ENCODE measurements at regions not wholly inside any gene's neighbourhood (a gene's known extent, or its start where the extent isn't known, plus 50 kb on each side); places are given as distances from the start of the nearest gene placed in this dataset.

DNA sequence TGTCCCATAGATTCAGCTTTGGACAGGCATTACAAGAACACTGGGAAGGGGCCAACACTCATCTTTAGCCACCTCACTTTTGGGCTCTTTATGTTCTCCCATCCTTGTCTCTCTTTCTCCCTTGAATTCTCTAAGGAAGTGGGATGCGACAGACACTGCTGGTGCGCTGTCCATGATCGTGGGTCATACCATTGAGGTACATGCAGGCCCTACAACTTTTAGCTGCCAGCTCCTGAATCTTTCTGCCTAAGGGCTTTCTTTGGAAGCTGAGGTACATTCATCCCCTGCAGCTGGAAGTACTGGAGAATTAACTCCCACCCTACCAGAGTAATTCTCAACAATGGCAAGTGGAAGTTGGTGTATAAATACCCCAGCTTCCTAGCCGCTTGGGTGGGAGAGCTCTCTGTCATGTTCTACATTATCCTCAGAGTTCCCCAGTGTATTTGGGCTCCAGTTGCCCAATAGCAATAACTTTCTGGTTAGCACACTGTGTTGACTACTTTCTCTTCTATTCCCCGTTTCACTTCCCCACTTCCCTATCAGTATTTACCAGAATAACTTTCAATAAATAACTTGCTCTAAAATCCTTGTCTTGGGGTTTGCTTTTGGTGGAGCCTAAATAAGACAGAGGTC is 75.6 kb upstream of the ADRA1D start:
- TF ChIP-seq ZFP30 (CRISPR knock-in tag; IDR thresholded peaks at IDR 0.05) = no peak
- no peak for TF ChIP-seq PPARA (CRISPR knock-in tag; IDR thresholded peaks at IDR 0.05; ENCODE audit: borderline replicate concordance)
- no peak for TF ChIP-seq ESRRG (CRISPR knock-in tag; IDR thresholded peaks at IDR 0.05)
- TF ChIP-seq ZC3H10 (CRISPR knock-in tag; IDR thresholded peaks at IDR 0.05) = no peak
- TF ChIP-seq, protein P1, sequence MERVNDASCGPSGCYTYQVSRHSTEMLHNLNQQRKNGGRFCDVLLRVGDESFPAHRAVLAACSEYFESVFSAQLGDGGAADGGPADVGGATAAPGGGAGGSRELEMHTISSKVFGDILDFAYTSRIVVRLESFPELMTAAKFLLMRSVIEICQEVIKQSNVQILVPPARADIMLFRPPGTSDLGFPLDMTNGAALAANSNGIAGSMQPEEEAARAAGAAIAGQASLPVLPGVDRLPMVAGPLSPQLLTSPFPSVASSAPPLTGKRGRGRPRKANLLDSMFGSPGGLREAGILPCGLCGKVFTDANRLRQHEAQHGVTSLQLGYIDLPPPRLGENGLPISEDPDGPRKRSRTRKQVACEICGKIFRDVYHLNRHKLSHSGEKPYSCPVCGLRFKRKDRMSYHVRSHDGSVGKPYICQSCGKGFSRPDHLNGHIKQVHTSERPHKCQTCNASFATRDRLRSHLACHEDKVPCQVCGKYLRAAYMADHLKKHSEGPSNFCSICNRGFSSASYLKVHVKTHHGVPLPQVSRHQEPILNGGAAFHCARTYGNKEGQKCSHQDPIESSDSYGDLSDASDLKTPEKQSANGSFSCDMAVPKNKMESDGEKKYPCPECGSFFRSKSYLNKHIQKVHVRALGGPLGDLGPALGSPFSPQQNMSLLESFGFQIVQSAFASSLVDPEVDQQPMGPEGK (CRISPR knock-in tag; IDR thresholded peaks at IDR 0.05; ENCODE audit: borderline replicate concordance) = no peak
- TF ChIP-seq TCF4 (CRISPR knock-in tag; IDR thresholded peaks at IDR 0.05; ENCODE audit: borderline replicate concordance) = no peak
- TF ChIP-seq GLIS3 (CRISPR knock-in tag; IDR thresholded peaks at IDR 0.05) = no peak
- no peak for TF ChIP-seq ARNTL (CRISPR knock-in tag; IDR thresholded peaks at IDR 0.05; ENCODE audit: borderline replicate concordance, low read depth)
- no peak for TF ChIP-seq ZNF565 (CRISPR knock-in tag; conservative IDR thresholded peaks at IDR 0.05; ENCODE audit: low read depth)
